Endothelial cell (in vitro differentiated cells): ENCODE measurements at regions not wholly inside any gene's neighbourhood (a gene's known extent, or its start where the extent isn't known, plus 50 kb on each side); places are given as distances from the start of the nearest gene placed in this dataset.

ENCODE experiments used
- DNase-seq: peaks from one replicate; pipeline ENCODE4 v3.0.0; 2021; ENCODE audit warnings: low spot score
- H3K27ac Mint-ChIP-seq: one replicate; pipeline ENCODE4 v1.8.0; 2021; ENCODE audit warnings: mixed read lengths, inconsistent platforms; ENCODE audit not compliant: unreplicated experiment
- H3K27me3 Mint-ChIP-seq: one replicate; pipeline ENCODE4 v1.8.0; 2021; ENCODE audit warnings: mild to moderate bottlenecking, moderate library complexity, mixed read lengths, inconsistent platforms; ENCODE audit not compliant: unreplicated experiment
- H3K36me3 Mint-ChIP-seq: one replicate; pipeline ENCODE4 v1.8.0; 2021; ENCODE audit warnings: mild to moderate bottlenecking, low read depth, mixed read lengths, inconsistent platforms; ENCODE audit not compliant: unreplicated experiment
- H3K4me1 Mint-ChIP-seq: one replicate; pipeline ENCODE4 v1.8.0; 2021; ENCODE audit warnings: mild to moderate bottlenecking, mixed read lengths, inconsistent platforms; ENCODE audit not compliant: unreplicated experiment
- H3K4me3 Mint-ChIP-seq: one replicate; pipeline ENCODE4 v1.8.0; 2021; ENCODE audit warnings: mild to moderate bottlenecking, mixed read lengths, inconsistent platforms; ENCODE audit not compliant: unreplicated experiment
- H3K9me3 Mint-ChIP-seq: one replicate; pipeline ENCODE4 v1.8.0; 2021; ENCODE audit warnings: mixed read lengths, inconsistent platforms; ENCODE audit not compliant: unreplicated experiment
- TF ChIP-seq, protein P1 (sequence below): fragments of 200-600 bp; sonication (generic); IDR thresholded peaks from one replicate; pipeline ENCODE4 v1.5.0; 2021; ENCODE audit warnings: antibody characterized with exemption; ENCODE audit not compliant: unreplicated experiment

GRCh38 chr20:40744818-40745175 lies 55.8 kb upstream of the MAFB start:
- Mint-ChIP-seq H3K9me3 (no peaks in the 10 kb centered on the region), H3K4me1 (no peaks in the 10 kb centered on the region), H3K36me3 (no peaks in the 10 kb centered on the region), H3K27me3 (peaks cover 1% of the 10 kb centered on the region), H3K4me3 (no peak overlapping the region), H3K27ac (no peak overlapping the region)
- no peak for DNase-seq
- TF ChIP-seq, protein P1, sequence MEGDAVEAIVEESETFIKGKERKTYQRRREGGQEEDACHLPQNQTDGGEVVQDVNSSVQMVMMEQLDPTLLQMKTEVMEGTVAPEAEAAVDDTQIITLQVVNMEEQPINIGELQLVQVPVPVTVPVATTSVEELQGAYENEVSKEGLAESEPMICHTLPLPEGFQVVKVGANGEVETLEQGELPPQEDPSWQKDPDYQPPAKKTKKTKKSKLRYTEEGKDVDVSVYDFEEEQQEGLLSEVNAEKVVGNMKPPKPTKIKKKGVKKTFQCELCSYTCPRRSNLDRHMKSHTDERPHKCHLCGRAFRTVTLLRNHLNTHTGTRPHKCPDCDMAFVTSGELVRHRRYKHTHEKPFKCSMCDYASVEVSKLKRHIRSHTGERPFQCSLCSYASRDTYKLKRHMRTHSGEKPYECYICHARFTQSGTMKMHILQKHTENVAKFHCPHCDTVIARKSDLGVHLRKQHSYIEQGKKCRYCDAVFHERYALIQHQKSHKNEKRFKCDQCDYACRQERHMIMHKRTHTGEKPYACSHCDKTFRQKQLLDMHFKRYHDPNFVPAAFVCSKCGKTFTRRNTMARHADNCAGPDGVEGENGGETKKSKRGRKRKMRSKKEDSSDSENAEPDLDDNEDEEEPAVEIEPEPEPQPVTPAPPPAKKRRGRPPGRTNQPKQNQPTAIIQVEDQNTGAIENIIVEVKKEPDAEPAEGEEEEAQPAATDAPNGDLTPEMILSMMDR = no peak

GRCh38 chr20:40746251-40746650 lies 57.2 kb upstream of the MAFB start:
- TF ChIP-seq, protein P1 = no peak
- Mint-ChIP-seq H3K36me3 (no peaks in the 10 kb centered on the region), H3K27ac (no peak overlapping the region), H3K27me3 (peaks cover 1% of the 10 kb centered on the region), H3K4me1 (no peaks in the 10 kb centered on the region), H3K9me3 (no peaks in the 10 kb centered on the region), H3K4me3 (no peak overlapping the region)
- no peak for DNase-seq

GRCh38 chr20:40748182-40748581 lies 59.1 kb upstream of the MAFB start:
- TF ChIP-seq, protein P1 = no peak
- Mint-ChIP-seq H3K4me1 (no peaks in the 10 kb centered on the region), H3K27ac (no peak overlapping the region), H3K9me3 (no peaks in the 10 kb centered on the region), H3K36me3 (no peaks in the 10 kb centered on the region), H3K4me3 (no peak overlapping the region), H3K27me3 (peaks cover 1% of the 10 kb centered on the region)
- DNase-seq = no peak

GRCh38 chr20:40749985-40750506 lies 61.0 kb upstream of the MAFB start:
- Mint-ChIP-seq H3K9me3 (no peaks in the 10 kb centered on the region), H3K27me3 (peaks cover 1% of the 10 kb centered on the region), H3K4me1 (peaks cover 10% of the 10 kb centered on the region), H3K27ac (no peak overlapping the region), H3K36me3 (no peaks in the 10 kb centered on the region), H3K4me3 (no peak overlapping the region)
- no peak for DNase-seq
- TF ChIP-seq, protein P1 = no peak

- DNase-seq = no peak
- Mint-ChIP-seq H3K9me3 (no peaks in the 10 kb centered on the region), H3K27ac (no peak overlapping the region), H3K27me3 (peaks cover 4% of the 10 kb centered on the region), H3K36me3 (no peaks in the 10 kb centered on the region), H3K4me3 (no peak overlapping the region), H3K4me1 (peaks cover 10% of the 10 kb centered on the region)
- TF ChIP-seq, protein P1 = no peak
Observed at GRCh38 chr20:40750541-40751035, 61.6 kb upstream of the MAFB start.
